GM18909 (cell line): ENCODE measurements at regions not wholly inside any gene's neighbourhood (a gene's known extent, or its start where the extent isn't known, plus 50 kb on each side); places are given as distances from the start of the nearest gene placed in this dataset.

Experiments
- ATAC-seq: cut with Tn5 transposase; IDR thresholded peaks from one replicate; pipeline ENCODE4 v1.9.1; 2021; ENCODE audit warnings: mild to moderate bottlenecking; ENCODE audit not compliant: unreplicated experiment, poor library complexity

GRCh38 chr12:124420996-124421674, 126.2 kb downstream of the RFLNA start:
- no peak for ATAC-seq

GRCh38 chr12:124420041-124420995, 125.4 kb downstream of the RFLNA start:
- ATAC-seq, result no peak

GRCh38 chr12:124419292-124420040, 124.6 kb downstream of the RFLNA start:
- ATAC-seq, result no peak

GRCh38 chr12:124418791-124419190, 123.9 kb downstream of the RFLNA start:
- ATAC-seq, result no peak

GRCh38 chr12:124418156-124418555, 123.3 kb downstream of the RFLNA start:
- ATAC-seq, result no peak

GRCh38 chr12:124416516-124417395, 121.9 kb downstream of the RFLNA start:
- no peak for ATAC-seq

GRCh38 chr12:124415064-124415463, 120.2 kb downstream of the RFLNA start:
- ATAC-seq, result no peak

- ATAC-seq, result no peak
Measured at GRCh38 chr12:124413915-124414314, 119.0 kb downstream of the RFLNA start.

GRCh38 chr12:124413401-124413800, 118.5 kb downstream of the RFLNA start:
- ATAC-seq, result no peak

- no peak for ATAC-seq
Measured at GRCh38 chr12:124412646-124413015, 117.7 kb downstream of the RFLNA start.

- ATAC-seq, result no peak
Measured at GRCh38 chr12:124411953-124412645, 117.2 kb downstream of the RFLNA start.

- no peak for ATAC-seq
Measured at GRCh38 chr12:124411281-124411878, 116.5 kb downstream of the RFLNA start.

GRCh38 chr12:124410354-124411175, 115.7 kb downstream of the RFLNA start:
- no peak for ATAC-seq

- ATAC-seq, result no peak
Measured at GRCh38 chr12:124408822-124409517, 114.1 kb downstream of the RFLNA start.

GRCh38 chr12:124407074-124407473, 112.2 kb downstream of the RFLNA start:
- no peak for ATAC-seq

GRCh38 chr12:124406043-124406442, 111.2 kb downstream of the RFLNA start:
- no peak for ATAC-seq

- no peak for ATAC-seq
Measured at GRCh38 chr12:124405592-124405991, 110.7 kb downstream of the RFLNA start.
